ENCODE measurements at regions not wholly inside any gene's neighbourhood (a gene's known extent, or its start where the extent isn't known, plus 50 kb on each side); places are given as distances from the start of the nearest gene placed in this dataset.

DNA sequence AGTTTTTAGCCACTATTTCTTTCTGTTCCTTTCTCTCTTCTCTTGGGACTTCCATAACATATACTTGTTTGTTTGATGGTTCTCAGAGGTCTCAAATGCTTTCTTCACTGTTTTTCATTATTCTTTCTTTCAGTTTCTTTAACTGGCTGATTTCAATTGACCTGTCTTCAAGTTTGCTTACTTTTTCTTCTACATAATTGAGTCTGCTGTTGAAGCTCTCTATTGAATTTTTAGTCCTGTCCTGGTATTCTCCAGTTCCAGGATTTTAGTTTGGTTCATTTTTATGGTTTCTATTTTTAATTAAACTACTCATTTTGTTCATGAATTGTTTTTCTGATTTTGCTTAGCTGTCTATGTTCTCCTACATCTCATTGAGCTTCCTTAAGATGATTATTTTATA, 1305.3 kb upstream of the CELF2 start:
- Histone ChIP-seq H3K79me2 (ENCODE audit: low read depth) (no peaks in the 10 kb centered on the region), H3K36me3 (ENCODE audit: low read depth) (no peaks in the 10 kb centered on the region), H3F3A (ENCODE audit: insufficient read depth, low read depth) (no peaks in the 10 kb centered on the region), H4K20me1 (ENCODE audit: insufficient read depth) (no peaks in the 10 kb centered on the region), H3K27me3 (ENCODE audit: insufficient read depth, low read depth) (no peaks in the 10 kb centered on the region), H3K4me2 (no peak overlapping the region), H3K4me1 (replicated peaks; ENCODE audit: insufficient read depth) (no peaks in the 10 kb centered on the region), H2AFZ (no peak overlapping the region), H3K9me2 (ENCODE audit: insufficient read depth) (no peaks in the 10 kb centered on the region), H3K4me3 (no peak overlapping the region), H3K9me3 (ENCODE audit: insufficient read depth, low read depth) (no peaks in the 10 kb centered on the region; the same call in 1 of the 2 replicates), H3K27ac (no peak overlapping the region)
- ChIA-PET CTCF (no interaction called here), POLR2A (ENCODE audit: unreplicated experiment) (no interaction called here)
- TF ChIP-seq EZH2 (IDR thresholded peaks at IDR 0.05; ENCODE audit: low read depth): no peak
- TF ChIP-seq, protein P1, sequence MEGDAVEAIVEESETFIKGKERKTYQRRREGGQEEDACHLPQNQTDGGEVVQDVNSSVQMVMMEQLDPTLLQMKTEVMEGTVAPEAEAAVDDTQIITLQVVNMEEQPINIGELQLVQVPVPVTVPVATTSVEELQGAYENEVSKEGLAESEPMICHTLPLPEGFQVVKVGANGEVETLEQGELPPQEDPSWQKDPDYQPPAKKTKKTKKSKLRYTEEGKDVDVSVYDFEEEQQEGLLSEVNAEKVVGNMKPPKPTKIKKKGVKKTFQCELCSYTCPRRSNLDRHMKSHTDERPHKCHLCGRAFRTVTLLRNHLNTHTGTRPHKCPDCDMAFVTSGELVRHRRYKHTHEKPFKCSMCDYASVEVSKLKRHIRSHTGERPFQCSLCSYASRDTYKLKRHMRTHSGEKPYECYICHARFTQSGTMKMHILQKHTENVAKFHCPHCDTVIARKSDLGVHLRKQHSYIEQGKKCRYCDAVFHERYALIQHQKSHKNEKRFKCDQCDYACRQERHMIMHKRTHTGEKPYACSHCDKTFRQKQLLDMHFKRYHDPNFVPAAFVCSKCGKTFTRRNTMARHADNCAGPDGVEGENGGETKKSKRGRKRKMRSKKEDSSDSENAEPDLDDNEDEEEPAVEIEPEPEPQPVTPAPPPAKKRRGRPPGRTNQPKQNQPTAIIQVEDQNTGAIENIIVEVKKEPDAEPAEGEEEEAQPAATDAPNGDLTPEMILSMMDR (conservative IDR thresholded peaks at IDR 0.05): no peak
- BruUV-seq (replicated peaks): no TSS peak
- no peak for DNase-seq
- intact Hi-C loops (cut with micrococcal nuclease; ENCODE audit: unreplicated experiment): no loop called here

DNA sequence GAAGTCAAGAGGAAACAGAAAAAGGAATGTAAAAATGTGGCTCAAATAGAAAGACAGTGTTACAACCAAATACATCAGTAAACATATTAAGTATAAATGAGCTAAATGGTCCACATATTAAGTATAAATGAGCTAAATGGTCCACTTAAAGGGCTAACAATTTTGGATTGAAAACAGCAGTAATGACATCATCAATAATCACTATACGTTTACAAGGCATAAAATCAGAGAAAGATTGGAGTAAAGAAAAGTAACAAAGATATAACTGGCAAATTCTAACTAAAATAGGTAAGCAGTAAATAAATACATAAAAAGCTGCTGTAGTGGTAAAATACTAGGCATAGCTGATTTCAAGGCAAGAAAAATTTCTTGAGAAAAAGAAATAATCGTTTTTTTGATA, 1298.4 kb upstream of the CELF2 start:
- ChIA-PET CTCF (no interaction called here), POLR2A (ENCODE audit: unreplicated experiment) (no interaction called here)
- H3K4me3 ChIP-seq: no peak overlapping the region
- H2AFZ ChIP-seq: no peak overlapping the region
- no peaks in the 10 kb centered on the region for H3K36me3 ChIP-seq (ENCODE audit: low read depth)
- DNase-seq: no peak
- no peak overlapping the region for H3K4me2 ChIP-seq
- H3K4me1 ChIP-seq (replicated peaks; ENCODE audit: insufficient read depth): no peaks in the 10 kb centered on the region
- BruUV-seq (replicated peaks): no TSS peak
- intact Hi-C loops (cut with micrococcal nuclease; ENCODE audit: unreplicated experiment): no loop called here
- H4K20me1 ChIP-seq (ENCODE audit: insufficient read depth): no peaks in the 10 kb centered on the region
- no peaks in the 10 kb centered on the region for H3K79me2 ChIP-seq (ENCODE audit: low read depth)
- no peaks in the 10 kb centered on the region for H3F3A ChIP-seq (ENCODE audit: insufficient read depth, low read depth)
- TF ChIP-seq EZH2 (IDR thresholded peaks at IDR 0.05; ENCODE audit: low read depth): no peak
- TF ChIP-seq, protein P1 (conservative IDR thresholded peaks at IDR 0.05): no peak
- no peak overlapping the region for H3K27ac ChIP-seq
- H3K27me3 ChIP-seq (ENCODE audit: insufficient read depth, low read depth): no peaks in the 10 kb centered on the region
- H3K9me2 ChIP-seq (ENCODE audit: insufficient read depth): no peaks in the 10 kb centered on the region
- H3K9me3 ChIP-seq (ENCODE audit: insufficient read depth, low read depth): no peaks in the 10 kb centered on the region

DNA sequence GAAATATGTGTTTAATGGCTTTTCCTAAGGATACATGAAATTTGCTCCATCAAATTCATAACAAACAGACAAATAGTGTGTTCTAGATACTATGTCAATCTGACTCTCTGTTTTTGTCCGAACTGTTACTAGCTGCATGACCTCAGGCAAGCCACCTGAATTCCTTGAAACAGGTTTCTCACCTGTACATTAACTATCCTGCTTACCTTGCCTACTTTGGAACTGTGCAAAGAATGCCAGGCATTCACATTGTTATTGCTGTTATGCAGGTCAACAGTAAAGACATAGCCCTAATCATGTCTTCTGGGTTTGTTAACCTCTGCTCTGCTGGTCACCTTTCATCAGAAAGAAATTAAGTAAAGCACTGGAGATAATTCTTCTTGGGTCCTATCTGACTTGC, 1283.9 kb upstream of the CELF2 start:
- DNase-seq: peak in 1 of 2 experiments; percentile 35
- Histone ChIP-seq H3K9me2 (ENCODE audit: insufficient read depth) (no peaks in the 10 kb centered on the region), H2AFZ (no peak overlapping the region), H3F3A (ENCODE audit: insufficient read depth, low read depth) (no peaks in the 10 kb centered on the region), H3K27me3 (ENCODE audit: insufficient read depth, low read depth) (no peaks in the 10 kb centered on the region), H3K4me2 (no peak overlapping the region), H3K4me1 (replicated peaks; ENCODE audit: insufficient read depth) (no peaks in the 10 kb centered on the region), H3K9me3 (ENCODE audit: insufficient read depth, low read depth) (no peaks in the 10 kb centered on the region), H3K4me3 (no peak overlapping the region), H3K36me3 (ENCODE audit: low read depth) (no peaks in the 10 kb centered on the region), H3K79me2 (ENCODE audit: low read depth) (no peaks in the 10 kb centered on the region), H3K27ac (no peak overlapping the region), H4K20me1 (ENCODE audit: insufficient read depth) (no peaks in the 10 kb centered on the region)
- BruUV-seq (replicated peaks): no TSS peak
- TF ChIP-seq, protein P1 (conservative IDR thresholded peaks at IDR 0.05): no peak
- no peak for TF ChIP-seq EZH2 (IDR thresholded peaks at IDR 0.05; ENCODE audit: low read depth)
- CTCF ChIA-PET: no interaction called here
- intact Hi-C loops (cut with micrococcal nuclease; ENCODE audit: unreplicated experiment): no loop called here
- POLR2A ChIA-PET (ENCODE audit: unreplicated experiment): no interaction called here
